ENCODE measurements at regions not wholly inside any gene's neighbourhood (a gene's known extent, or its start where the extent isn't known, plus 50 kb on each side); places are given as distances from the start of the nearest gene placed in this dataset.
"Not testable (repeated sequence)": the region's sequence is repeated elsewhere in the genome, so short reads cannot be mapped to it uniquely, and the experiment has no call there.

- ATAC-seq (replicated peaks) = no peak
- peaks cover 13 to 16% of the 10 kb centered on the region in 2 donors for H3K4me1 Mint-ChIP-seq (ENCODE audit: low read depth in 2 of 2)
- H3K9me3 Mint-ChIP-seq = no peaks in the 10 kb centered on the region
- H3K4me3 Mint-ChIP-seq = no peak overlapping the region
- H3K27me3 Mint-ChIP-seq = no peaks in the 10 kb centered on the region
- no peak for DNase-seq
- H3K36me3 Mint-ChIP-seq (ENCODE audit: insufficient read depth) = peaks cover 7% of the 10 kb centered on the region
- no peak overlapping the region for H3K27ac Mint-ChIP-seq
Observed at GRCh38 chr12:89875809-89876208, 167.2 kb upstream of the ATP2B1 start.

- Mint-ChIP-seq H3K4me3 (no peak overlapping the region), H3K4me1 (ENCODE audit: low read depth in 2 of 2) (peaks cover 8 to 11% of the 10 kb centered on the region in 2 donors), H3K36me3 (ENCODE audit: insufficient read depth) (peaks cover 2% of the 10 kb centered on the region), H3K27ac (peak overlapping the region in 1 of 2 donors; percentile 4), H3K27me3 (no peaks in the 10 kb centered on the region), H3K9me3 (no peaks in the 10 kb centered on the region)
- no peak for DNase-seq
- no peak for ATAC-seq (replicated peaks)
Observed at GRCh38 chr12:89875225-89875624, 166.6 kb upstream of the ATP2B1 start.

GRCh38 chr12:89874146-89874545, 165.5 kb upstream of the ATP2B1 start:
- H3K36me3 Mint-ChIP-seq (ENCODE audit: insufficient read depth) = peaks cover 2% of the 10 kb centered on the region
- no peaks in the 10 kb centered on the region for H3K27me3 Mint-ChIP-seq
- ATAC-seq (replicated peaks) (no peak), DNase-seq (no peak)
- H3K9me3 Mint-ChIP-seq = no peaks in the 10 kb centered on the region
- H3K4me1 Mint-ChIP-seq (ENCODE audit: low read depth in 2 of 2) = peaks cover 5 to 10% of the 10 kb centered on the region in 2 donors
- no peak overlapping the region for H3K27ac Mint-ChIP-seq
- H3K4me3 Mint-ChIP-seq = no peak overlapping the region

GRCh38 chr12:89873745-89874144, 165.1 kb upstream of the ATP2B1 start:
- no peaks in the 10 kb centered on the region for H3K27me3 Mint-ChIP-seq
- no peak overlapping the region for H3K27ac Mint-ChIP-seq
- peaks cover 2% of the 10 kb centered on the region for H3K36me3 Mint-ChIP-seq (ENCODE audit: insufficient read depth)
- ATAC-seq (replicated peaks) (no peak), DNase-seq (no peak)
- no peak overlapping the region for H3K4me3 Mint-ChIP-seq
- peaks cover 3 to 6% of the 10 kb centered on the region in 2 donors for H3K4me1 Mint-ChIP-seq (ENCODE audit: low read depth in 2 of 2)
- H3K9me3 Mint-ChIP-seq = no peaks in the 10 kb centered on the region

GRCh38 chr12:89872922-89873630, 164.4 kb upstream of the ATP2B1 start:
- Mint-ChIP-seq H3K4me3 (no peak overlapping the region), H3K36me3 (ENCODE audit: insufficient read depth) (peaks cover 2% of the 10 kb centered on the region), H3K27ac (no peak overlapping the region)

GRCh38 chr12:89870413-89871184, 162.0 kb upstream of the ATP2B1 start:
- DNase-seq (no peak), ATAC-seq (replicated peaks) (no peak)
- H3K27me3 Mint-ChIP-seq = no peaks in the 10 kb centered on the region
- H3K4me3 Mint-ChIP-seq = no peak overlapping the region
- H3K9me3 Mint-ChIP-seq = no peaks in the 10 kb centered on the region
- no peak overlapping the region for H3K27ac Mint-ChIP-seq
- H3K36me3 Mint-ChIP-seq (ENCODE audit: insufficient read depth) = peaks cover 2% of the 10 kb centered on the region
- peaks cover 0 to 4% of the 10 kb centered on the region in 2 donors for H3K4me1 Mint-ChIP-seq (ENCODE audit: low read depth in 2 of 2)

More at GRCh38 chr12:89872922-89873630, 164.4 kb upstream of the ATP2B1 start:
- Mint-ChIP-seq H3K4me1 (ENCODE audit: low read depth in 2 of 2) (peaks cover 0 to 4% of the 10 kb centered on the region in 2 donors), H3K27me3 (no peaks in the 10 kb centered on the region), H3K9me3 (no peaks in the 10 kb centered on the region)
- ATAC-seq (replicated peaks) = no peak
- no peak for DNase-seq

- not testable (repeated sequence) for DNase-seq; ATAC-seq (replicated peaks); H3K27me3 Mint-ChIP-seq; H3K4me3 Mint-ChIP-seq; H3K27ac Mint-ChIP-seq; H3K9me3 Mint-ChIP-seq
- H3K4me1 Mint-ChIP-seq (ENCODE audit: low read depth in 2 of 2) = peaks cover 18 to 27% of the 10 kb centered on the region in 2 donors
- H3K36me3 Mint-ChIP-seq (ENCODE audit: insufficient read depth) = peaks cover 18% of the 10 kb centered on the region
Observed at GRCh38 chr12:89867611-89868010, 159.0 kb upstream of the ATP2B1 start.

- Mint-ChIP-seq H3K9me3 (peaks cover 0 to 2% of the 10 kb centered on the region in 2 donors), H3K27me3 (no peaks in the 10 kb centered on the region), H3K27ac (peak overlapping the region; percentile 98 to 99), H3K4me3 (peak overlapping the region in 1 of 2 donors; percentile 80), H3K4me1 (ENCODE audit: low read depth in 2 of 2) (peaks cover 26 to 43% of the 10 kb centered on the region in 2 donors), H3K36me3 (ENCODE audit: insufficient read depth) (peaks cover 24% of the 10 kb centered on the region)
- ATAC-seq (replicated peaks) (no peak), DNase-seq (no peak)
Observed at GRCh38 chr12:89864411-89864810, 155.8 kb upstream of the ATP2B1 start.

GRCh38 chr12:89863968-89864367, 155.3 kb upstream of the ATP2B1 start:
- DNase-seq (peak; percentile 17 to 24 (median 22)), ATAC-seq (replicated peaks) (peak; percentile 52)
- H3K36me3 Mint-ChIP-seq (ENCODE audit: insufficient read depth) = peaks cover 24% of the 10 kb centered on the region
- H3K9me3 Mint-ChIP-seq = peaks cover 0 to 2% of the 10 kb centered on the region in 2 donors
- H3K27me3 Mint-ChIP-seq = no peaks in the 10 kb centered on the region
- peak overlapping the region; percentile 98 to 99 for H3K27ac Mint-ChIP-seq
- peaks cover 29 to 43% of the 10 kb centered on the region in 2 donors for H3K4me1 Mint-ChIP-seq (ENCODE audit: low read depth in 2 of 2)
- H3K4me3 Mint-ChIP-seq = peak overlapping the region; percentile 76 to 80

- DNase-seq = peak; percentile 65 to 68 (median 65)
- Mint-ChIP-seq H3K4me3 (peak overlapping the region; percentile 76 to 80), H3K9me3 (peaks cover 0 to 2% of the 10 kb centered on the region in 2 donors), H3K27me3 (no peaks in the 10 kb centered on the region), H3K4me1 (ENCODE audit: low read depth in 2 of 2) (peaks cover 32 to 43% of the 10 kb centered on the region in 2 donors), H3K27ac (peak overlapping the region; percentile 98 to 99), H3K36me3 (ENCODE audit: insufficient read depth) (peaks cover 24% of the 10 kb centered on the region)
- peak; percentile 84 for ATAC-seq (replicated peaks)
Observed at GRCh38 chr12:89863493-89863938, 154.9 kb upstream of the ATP2B1 start.

GRCh38 chr12:89862511-89863445, 154.1 kb upstream of the ATP2B1 start:
- H3K4me1 Mint-ChIP-seq (ENCODE audit: low read depth in 2 of 2) = peaks cover 35 to 47% of the 10 kb centered on the region in 2 donors
- H3K27ac Mint-ChIP-seq = peak overlapping the region; percentile 98 to 99
- H3K9me3 Mint-ChIP-seq = peaks cover 0 to 2% of the 10 kb centered on the region in 2 donors
- ATAC-seq (replicated peaks) = peak; percentile 53
- DNase-seq = peak; percentile 45 to 54 (median 54)
- H3K27me3 Mint-ChIP-seq = no peaks in the 10 kb centered on the region
- peak overlapping the region; percentile 76 to 80 for H3K4me3 Mint-ChIP-seq
- peaks cover 24% of the 10 kb centered on the region for H3K36me3 Mint-ChIP-seq (ENCODE audit: insufficient read depth)

GRCh38 chr12:89861086-89861485, 152.4 kb upstream of the ATP2B1 start:
- Mint-ChIP-seq H3K27me3 (no peaks in the 10 kb centered on the region), H3K27ac (peak overlapping the region; percentile 29 to 81), H3K36me3 (ENCODE audit: insufficient read depth) (peaks cover 24% of the 10 kb centered on the region), H3K9me3 (peaks cover 0 to 2% of the 10 kb centered on the region in 2 donors), H3K4me3 (no peak overlapping the region), H3K4me1 (ENCODE audit: low read depth in 2 of 2) (peaks cover 41 to 54% of the 10 kb centered on the region in 2 donors)
- DNase-seq (no peak), ATAC-seq (replicated peaks) (no peak)
